ENCODE measurements at regions not wholly inside any gene's neighbourhood (a gene's known extent, or its start where the extent isn't known, plus 50 kb on each side); places are given as distances from the start of the nearest gene placed in this dataset.

DNA sequence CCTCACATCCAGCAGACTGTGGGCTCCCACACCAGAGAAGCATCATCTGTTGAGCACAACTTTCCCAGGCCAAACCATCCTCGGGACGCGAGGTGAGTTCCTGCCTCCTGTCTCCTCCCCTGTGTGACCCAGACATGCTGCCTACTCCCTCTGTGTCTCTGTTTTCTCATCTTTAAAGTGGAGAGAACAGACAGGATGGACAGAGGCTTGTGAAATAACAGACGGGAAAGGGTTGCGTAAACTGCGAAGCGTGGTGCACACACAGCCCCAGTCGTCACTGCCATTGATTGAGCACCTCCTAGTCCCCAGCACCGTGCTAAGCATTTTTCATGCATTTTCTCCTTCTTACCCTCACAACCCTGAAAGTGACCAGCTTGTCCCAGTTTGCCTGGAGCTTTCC, 52.1 kb upstream of the LMX1B start:
- ATAC-seq (ENCODE audit: insufficient read depth, low read depth), result no peak
- H3K27ac ChIP-seq (ENCODE audit: low read length), result no peak overlapping the region
- no peak overlapping the region for H3K4me2 ChIP-seq (ENCODE audit: insufficient read depth, low read length)
- no peak for DNase-seq
- H3K36me3 ChIP-seq (ENCODE audit: insufficient read depth, low read length), result no peaks in the 10 kb centered on the region
- TF ChIP-seq, protein P1, sequence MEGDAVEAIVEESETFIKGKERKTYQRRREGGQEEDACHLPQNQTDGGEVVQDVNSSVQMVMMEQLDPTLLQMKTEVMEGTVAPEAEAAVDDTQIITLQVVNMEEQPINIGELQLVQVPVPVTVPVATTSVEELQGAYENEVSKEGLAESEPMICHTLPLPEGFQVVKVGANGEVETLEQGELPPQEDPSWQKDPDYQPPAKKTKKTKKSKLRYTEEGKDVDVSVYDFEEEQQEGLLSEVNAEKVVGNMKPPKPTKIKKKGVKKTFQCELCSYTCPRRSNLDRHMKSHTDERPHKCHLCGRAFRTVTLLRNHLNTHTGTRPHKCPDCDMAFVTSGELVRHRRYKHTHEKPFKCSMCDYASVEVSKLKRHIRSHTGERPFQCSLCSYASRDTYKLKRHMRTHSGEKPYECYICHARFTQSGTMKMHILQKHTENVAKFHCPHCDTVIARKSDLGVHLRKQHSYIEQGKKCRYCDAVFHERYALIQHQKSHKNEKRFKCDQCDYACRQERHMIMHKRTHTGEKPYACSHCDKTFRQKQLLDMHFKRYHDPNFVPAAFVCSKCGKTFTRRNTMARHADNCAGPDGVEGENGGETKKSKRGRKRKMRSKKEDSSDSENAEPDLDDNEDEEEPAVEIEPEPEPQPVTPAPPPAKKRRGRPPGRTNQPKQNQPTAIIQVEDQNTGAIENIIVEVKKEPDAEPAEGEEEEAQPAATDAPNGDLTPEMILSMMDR (IDR thresholded peaks at IDR 0.05; ENCODE audit: borderline replicate concordance, extremely low read depth, low read length, poor library complexity, severe bottlenecking), result no peak
- no peak for TF ChIP-seq EZH2 (IDR thresholded peaks at IDR 0.05; ENCODE audit: borderline replicate concordance, low read depth, low read length, severe bottlenecking)
- peaks cover 7% of the 10 kb centered on the region for H3K27me3 ChIP-seq (ENCODE audit: insufficient read depth, low read length, poor library complexity)
- no peak overlapping the region for H3K9ac ChIP-seq (ENCODE audit: low read depth, low read length)
- H2AFZ ChIP-seq (ENCODE audit: low read depth, low read length), result no peak overlapping the region
- H3K79me2 ChIP-seq (ENCODE audit: insufficient read depth, low read length), result no peaks in the 10 kb centered on the region
- H4K20me1 ChIP-seq (ENCODE audit: insufficient read depth, low read length), result peaks cover 8% of the 10 kb centered on the region
- no peak overlapping the region for H3K4me3 ChIP-seq (ENCODE audit: low read depth in 1 of 2, low read length in 2 of 2)
- no peaks in the 10 kb centered on the region for H3K4me1 ChIP-seq (ENCODE audit: insufficient read depth, low read length)
- no peaks in the 10 kb centered on the region for H3K9me3 ChIP-seq (ENCODE audit: insufficient read depth, low read length, severe bottlenecking)

DNA sequence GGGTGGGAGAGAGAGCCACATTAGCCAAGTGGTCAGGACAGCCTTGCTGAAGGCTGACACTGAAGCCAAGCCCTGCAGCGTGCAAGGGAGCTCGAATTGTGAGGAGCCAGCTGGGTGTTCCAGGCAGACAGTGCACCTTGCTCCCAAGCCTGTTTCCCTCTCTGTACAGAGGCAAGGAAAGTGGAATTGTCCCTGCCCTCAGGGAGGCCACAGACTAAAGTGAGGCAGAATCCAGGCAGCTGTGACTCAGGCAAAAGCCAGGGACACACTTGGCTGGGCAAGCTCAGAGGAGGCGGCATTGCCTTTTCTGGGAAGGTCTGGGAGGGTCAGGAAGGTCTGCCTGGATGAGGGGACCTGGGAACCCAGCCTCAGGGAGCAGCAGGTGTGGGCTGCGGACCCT, 50.2 kb upstream of the LMX1B start:
- H3K36me3 ChIP-seq (ENCODE audit: insufficient read depth, low read length), result no peaks in the 10 kb centered on the region
- DNase-seq (no peak), ATAC-seq (ENCODE audit: insufficient read depth, low read depth) (no peak)
- H3K27me3 ChIP-seq (ENCODE audit: insufficient read depth, low read length, poor library complexity), result peaks cover 7% of the 10 kb centered on the region
- H3K4me1 ChIP-seq (ENCODE audit: insufficient read depth, low read length), result no peaks in the 10 kb centered on the region
- no peak overlapping the region for H3K27ac ChIP-seq (ENCODE audit: low read length)
- no peak overlapping the region for H3K9ac ChIP-seq (ENCODE audit: low read depth, low read length)
- H3K4me3 ChIP-seq (ENCODE audit: low read depth in 1 of 2, low read length in 2 of 2), result no peak overlapping the region
- peaks cover 4% of the 10 kb centered on the region; the same call in 1 of the 2 replicates for H4K20me1 ChIP-seq (ENCODE audit: insufficient read depth, low read length)
- H3K4me2 ChIP-seq (ENCODE audit: insufficient read depth, low read length), result no peak overlapping the region
- H2AFZ ChIP-seq (ENCODE audit: low read depth, low read length), result no peak overlapping the region
- TF ChIP-seq, protein P1 (IDR thresholded peaks at IDR 0.05; ENCODE audit: borderline replicate concordance, extremely low read depth, low read length, poor library complexity, severe bottlenecking), result no peak
- H3K9me3 ChIP-seq (ENCODE audit: insufficient read depth, low read length, severe bottlenecking), result no peaks in the 10 kb centered on the region
- no peaks in the 10 kb centered on the region for H3K79me2 ChIP-seq (ENCODE audit: insufficient read depth, low read length)

Measured in DND-41 (cell line).